Urinary bladder (tissue), 3 donors: ENCODE measurements at regions not wholly inside any gene's neighbourhood (a gene's known extent, or its start where the extent isn't known, plus 50 kb on each side); places are given as distances from the start of the nearest gene placed in this dataset.
A peak's percentile ranks its signal among the peaks of the same experiment; 100 is the strongest.

ENCODE experiments used
- DNase-seq: peaks from one replicate; pipeline ENCODE4 v3.0.0-alpha.2; 2015; ENCODE audit errors: extremely low spot score
- H3K27ac ChIP-seq: one replicate; pipeline ENCODE4 v1.5.1; 2013; ENCODE audit warnings: low read depth, mild to moderate bottlenecking, moderate library complexity
- H3K36me3 ChIP-seq: one replicate; pipeline ENCODE4 v1.6.1; 2013; ENCODE audit warnings: mild to moderate bottlenecking, moderate library complexity; ENCODE audit not compliant: insufficient read depth
- H3K4me1 ChIP-seq: one replicate; pipeline ENCODE4 v1.6.1; 2013; ENCODE audit warnings: mild to moderate bottlenecking, moderate library complexity; ENCODE audit not compliant: insufficient read depth
- H3K4me3 ChIP-seq: one replicate; pipeline ENCODE4 v1.5.1; 2013; ENCODE audit warnings: low read depth, low read length
- WGBS: extraction: QIAGEN DNeasy Blood & Tissue Kit; methylation state at CpG from one replicate; pipeline ENCODE4 v1.1.7; 2013; 5-methylcytosine and 5-hydroxymethylcytosine counted together
- donor health status: healthy with polysubstance abuse.
- donor health status: healthy.

- Histone ChIP-seq H3K4me3 (no peak overlapping the region), H3K36me3 (peaks cover 4% of the 10 kb centered on the region), H3K4me1 (no peaks in the 10 kb centered on the region), H3K27ac (no peak overlapping the region)
- 46% methylated on average over 1 of the region's 1 CpG for WGBS
- no peak for DNase-seq
Observed at GRCh38 chr17:63316100-63316499, 130.0 kb downstream of the CYB561 start.

GRCh38 chr17:63317166-63317840 is 128.8 kb downstream of the CYB561 start:
- Histone ChIP-seq H3K36me3 (peaks cover 4% of the 10 kb centered on the region), H3K4me1 (no peaks in the 10 kb centered on the region), H3K4me3 (no peak overlapping the region), H3K27ac (no peak overlapping the region)
- DNase-seq: no peak
- WGBS: 77% methylated on average over 2 of the region's 2 CpGs

GRCh38 chr17:63325808-63326207 is 120.3 kb downstream of the CYB561 start:
- H3K27ac ChIP-seq: no peak overlapping the region
- 59% methylated on average over 4 of the region's 4 CpGs for WGBS
- no peaks in the 10 kb centered on the region for H3K4me1 ChIP-seq
- H3K36me3 ChIP-seq: no peaks in the 10 kb centered on the region
- H3K4me3 ChIP-seq: no peak overlapping the region
- DNase-seq: no peak

GRCh38 chr17:63329876-63330275 is 116.2 kb downstream of the CYB561 start:
- no peak for DNase-seq
- Histone ChIP-seq H3K4me1 (no peaks in the 10 kb centered on the region), H3K27ac (peak overlapping the region; percentile 23), H3K36me3 (no peaks in the 10 kb centered on the region), H3K4me3 (no peak overlapping the region)

GRCh38 chr17:63331301-63332061 is 114.6 kb downstream of the CYB561 start:
- no peak for DNase-seq
- Histone ChIP-seq H3K4me3 (no peak overlapping the region), H3K27ac (no peak overlapping the region), H3K36me3 (no peaks in the 10 kb centered on the region), H3K4me1 (no peaks in the 10 kb centered on the region)
- 49% methylated on average over 8 of the region's 8 CpGs for WGBS

GRCh38 chr17:63332286-63332685 is 113.8 kb downstream of the CYB561 start:
- WGBS: 98% methylated on average over 2 of the region's 2 CpGs
- DNase-seq: no peak
- no peak overlapping the region for H3K27ac ChIP-seq
- H3K4me1 ChIP-seq: no peaks in the 10 kb centered on the region
- H3K4me3 ChIP-seq: no peak overlapping the region
- no peaks in the 10 kb centered on the region for H3K36me3 ChIP-seq

GRCh38 chr17:63333869-63334268 is 112.2 kb downstream of the CYB561 start:
- no peaks in the 10 kb centered on the region for H3K36me3 ChIP-seq
- 86% methylated on average over 1 of the region's 1 CpG for WGBS
- no peak for DNase-seq
- H3K4me1 ChIP-seq: no peaks in the 10 kb centered on the region
- no peak overlapping the region for H3K27ac ChIP-seq
- H3K4me3 ChIP-seq: no peak overlapping the region

- H3K36me3 ChIP-seq: no peaks in the 10 kb centered on the region
- H3K4me3 ChIP-seq: no peak overlapping the region
- WGBS: 73% methylated on average over 1 of the region's 1 CpG
- H3K27ac ChIP-seq: peak overlapping the region; percentile 18
- no peaks in the 10 kb centered on the region for H3K4me1 ChIP-seq
- DNase-seq: no peak
Observed at GRCh38 chr17:63335831-63336230, 110.3 kb downstream of the CYB561 start.

- H3K36me3 ChIP-seq: no peaks in the 10 kb centered on the region
- H3K4me3 ChIP-seq: no peak overlapping the region
- 88% methylated on average over 5 of the region's 5 CpGs for WGBS
- H3K27ac ChIP-seq: no peak overlapping the region
- DNase-seq: no peak
- H3K4me1 ChIP-seq: no peaks in the 10 kb centered on the region
Observed at GRCh38 chr17:63337579-63337978, 108.5 kb downstream of the CYB561 start.

- Histone ChIP-seq H3K27ac (no peak overlapping the region), H3K4me1 (no peaks in the 10 kb centered on the region), H3K4me3 (no peak overlapping the region), H3K36me3 (no peaks in the 10 kb centered on the region)
- DNase-seq: no peak
Observed at GRCh38 chr17:63338272-63338671, 107.8 kb downstream of the CYB561 start.

GRCh38 chr17:63341276-63341675 is 104.8 kb downstream of the CYB561 start:
- Histone ChIP-seq H3K4me1 (no peaks in the 10 kb centered on the region), H3K4me3 (no peak overlapping the region), H3K27ac (no peak overlapping the region), H3K36me3 (no peaks in the 10 kb centered on the region)
- 89% methylated on average over 3 of the region's 3 CpGs for WGBS
- no peak for DNase-seq

- no peaks in the 10 kb centered on the region for H3K36me3 ChIP-seq
- DNase-seq: no peak
- 73% methylated on average over 1 of the region's 1 CpG for WGBS
- no peak overlapping the region for H3K4me3 ChIP-seq
- no peaks in the 10 kb centered on the region for H3K4me1 ChIP-seq
- H3K27ac ChIP-seq: no peak overlapping the region
Observed at GRCh38 chr17:63344383-63344782, 101.7 kb downstream of the CYB561 start.

GRCh38 chr17:63345611-63346010 is 100.5 kb downstream of the CYB561 start:
- no peaks in the 10 kb centered on the region for H3K4me1 ChIP-seq
- DNase-seq: no peak
- WGBS: 65% methylated on average over 1 of the region's 1 CpG
- no peaks in the 10 kb centered on the region for H3K36me3 ChIP-seq
- H3K4me3 ChIP-seq: no peak overlapping the region
- no peak overlapping the region for H3K27ac ChIP-seq

- DNase-seq: no peak
- 97% methylated on average over 2 of the region's 2 CpGs for WGBS
- H3K4me1 ChIP-seq: no peaks in the 10 kb centered on the region
Observed at GRCh38 chr17:63347475-63347874, 98.6 kb downstream of the CYB561 start.

More at GRCh38 chr17:63347475-63347874, 98.6 kb downstream of the CYB561 start:
- H3K36me3 ChIP-seq: no peaks in the 10 kb centered on the region
- H3K4me3 ChIP-seq: no peak overlapping the region
- no peak overlapping the region for H3K27ac ChIP-seq
